Esophagus squamous epithelium (tissue), 5 donors: ENCODE measurements at regions not wholly inside any gene's neighbourhood (a gene's known extent, or its start where the extent isn't known, plus 50 kb on each side); places are given as distances from the start of the nearest gene placed in this dataset.
"Not testable (repeated sequence)": the region's sequence is repeated elsewhere in the genome, so short reads cannot be mapped to it uniquely, and the experiment has no call there.

Experiments used
- DNase-seq: peaks from one replicate; lab custom pipeline; 2025; lab: John Stamatoyannopoulos, UW
- H3K27ac ChIP-seq, 4 donors: fragments of 200-600 bp; sonication (generic); one replicate each; pipeline ENCODE4 v1.5.1; 2016 to 2019; ENCODE audit warnings: mild to moderate bottlenecking in 1 of 4
- H3K27me3 ChIP-seq, 4 donors: fragments of 200-600 bp; sonication (generic); 1 replicate in 3 of 4; 2 replicates in 1 of 4; pipeline versions ENCODE4 v1.5.1 to v1.6.0; 2017 to 2021; ENCODE audit warnings: antibody characterized with exemption in 1 of 4
- H3K36me3 ChIP-seq, 3 donors: fragments of 200-600 bp; sonication (generic); one replicate each; pipeline ENCODE4 v1.5.1; 2016 to 2019
- H3K4me1 ChIP-seq, 3 donors: fragments of 200-600 bp; sonication (generic); one replicate each; pipeline ENCODE4 v1.5.1; 2017 to 2019
- H3K4me3 ChIP-seq, 4 donors: fragments of 200-600 bp; sonication (generic); 1 replicate in 3 of 4; 2 replicates in 1 of 4; pipeline ENCODE4 v1.5.1; 2016 to 2019; ENCODE audit warnings: mild to moderate bottlenecking in 2 of 4, moderate library complexity in 1 of 4
- H3K9me3 ChIP-seq, 3 donors: fragments of 200-600 bp; sonication (generic); one replicate each; pipeline ENCODE4 v1.5.1; 2016 to 2019
- CTCF ChIP-seq, 6 experiments: fragments of 450-650 bp in 4 of 6; fragments of 200-600 bp in 2 of 6; sonication (generic) in 2 of 6; IDR thresholded peaks; one replicate each; pipeline ENCODE4 v1.5.1; 2016 to 2019; ENCODE audit warnings: antibody characterized with exemption in 6 of 6, mild to moderate bottlenecking in 4 of 6, moderate library complexity in 4 of 6
- POLR2A ChIP-seq, 4 donors: fragments of 450-650 bp; IDR thresholded peaks; one replicate each; pipeline ENCODE4 v1.6.1; 2017; ENCODE audit warnings: antibody characterized with exemption in 4 of 4, mild to moderate bottlenecking in 4 of 4, moderate library complexity in 3 of 4
- WGBS, 2 donors: methylation state at CpG; one replicate each; pipeline ENCODE4 v1.1.5; 2018; 5-methylcytosine and 5-hydroxymethylcytosine counted together
- intact Hi-C: fragments of 100-400 bp; cut with DNase I; formaldehyde crosslinking; loops from one replicate; pipeline ENCODE4 v1.15.0; 2022
- donor health status: DM: yes; HTN: yes; CAD: no.

- intact Hi-C loops: no loop called here
- Histone ChIP-seq H3K27me3 (no peaks in the 10 kb centered on the region), H3K4me3 (no peak overlapping the region), H3K27ac (no peak overlapping the region), H3K36me3 (no peaks in the 10 kb centered on the region), H3K4me1 (no peaks in the 10 kb centered on the region), H3K9me3 (no peaks in the 10 kb centered on the region)
- WGBS, 2 donors: 58 to 70% methylated on average over 6 of the region's 6 CpGs
- no peak for DNase-seq
- TF ChIP-seq CTCF (IDR thresholded peaks at IDR 0.05) (no peak), POLR2A (IDR thresholded peaks at IDR 0.05) (no peak)
Measured at GRCh38 chr10:108616559-108617285, 1306.6 kb downstream of the XPNPEP1 start.

- DNase-seq: no peak
- Histone ChIP-seq H3K4me1 (no peaks in the 10 kb centered on the region), H3K4me3 (no peak overlapping the region), H3K36me3 (no peaks in the 10 kb centered on the region), H3K27me3 (no peaks in the 10 kb centered on the region), H3K9me3 (no peaks in the 10 kb centered on the region), H3K27ac (no peak overlapping the region)
- TF ChIP-seq POLR2A (IDR thresholded peaks at IDR 0.05) (no peak), CTCF (IDR thresholded peaks at IDR 0.05) (no peak)
- intact Hi-C loops: no loop called here
- 59 to 66% methylated on average over 3 of the region's 3 CpGs for WGBS, 2 donors
Measured at GRCh38 chr10:108615576-108616320, 1307.6 kb downstream of the XPNPEP1 start.

- no peak overlapping the region for H3K4me3 ChIP-seq
- TF ChIP-seq CTCF (IDR thresholded peaks at IDR 0.05): no peak
- no peak for TF ChIP-seq POLR2A (IDR thresholded peaks at IDR 0.05)
- no peak for DNase-seq
- H3K4me1 ChIP-seq: no peaks in the 10 kb centered on the region
- H3K36me3 ChIP-seq: no peaks in the 10 kb centered on the region
- intact Hi-C loops: no loop called here
- no peak overlapping the region for H3K27ac ChIP-seq
- 42 to 47% methylated on average over 3 of the region's 3 CpGs for WGBS, 2 donors
- H3K9me3 ChIP-seq: no peaks in the 10 kb centered on the region
- no peaks in the 10 kb centered on the region for H3K27me3 ChIP-seq
Measured at GRCh38 chr10:108612485-108612884, 1310.8 kb downstream of the XPNPEP1 start.

- Histone ChIP-seq H3K27ac (no peak overlapping the region), H3K36me3 (no peaks in the 10 kb centered on the region), H3K4me3 (no peak overlapping the region), H3K27me3 (no peaks in the 10 kb centered on the region), H3K9me3 (no peaks in the 10 kb centered on the region), H3K4me1 (no peaks in the 10 kb centered on the region)
- WGBS, 2 donors: 9 to 32% methylated on average over 1 of the region's 1 CpG
- DNase-seq: no peak
- intact Hi-C loops: no loop called here
- no peak for TF ChIP-seq POLR2A (IDR thresholded peaks at IDR 0.05)
- no peak for TF ChIP-seq CTCF (IDR thresholded peaks at IDR 0.05)
Measured at GRCh38 chr10:108608860-108609259, 1314.5 kb downstream of the XPNPEP1 start.

- H3K36me3 ChIP-seq: no peaks in the 10 kb centered on the region
- H3K4me3 ChIP-seq: no peak overlapping the region
- intact Hi-C loops: no loop called here
- TF ChIP-seq CTCF (IDR thresholded peaks at IDR 0.05): no peak
- no peak for TF ChIP-seq POLR2A (IDR thresholded peaks at IDR 0.05)
- H3K4me1 ChIP-seq: no peaks in the 10 kb centered on the region
- no peaks in the 10 kb centered on the region for H3K27me3 ChIP-seq
- H3K27ac ChIP-seq: no peak overlapping the region
- WGBS, 2 donors: 56 to 59% methylated on average over 2 of the region's 2 CpGs
- no peaks in the 10 kb centered on the region for H3K9me3 ChIP-seq
- DNase-seq: no peak
Measured at GRCh38 chr10:108601851-108602250, 1321.5 kb downstream of the XPNPEP1 start.

- H3K9me3 ChIP-seq, intact Hi-C loops, H3K36me3 ChIP-seq, H3K27ac ChIP-seq, H3K27me3 ChIP-seq, H3K4me3 ChIP-seq, H3K4me1 ChIP-seq, DNase-seq: not testable (repeated sequence)
- WGBS, 2 donors: 67 to 68% methylated on average over 4 of the region's 4 CpGs
Measured at GRCh38 chr10:108600511-108600910, 1322.8 kb downstream of the XPNPEP1 start.

- H3K9me3 ChIP-seq, H3K4me1 ChIP-seq, H3K4me3 ChIP-seq, H3K27me3 ChIP-seq, DNase-seq, intact Hi-C loops, H3K36me3 ChIP-seq, H3K27ac ChIP-seq: not testable (repeated sequence)
- 53 to 64% methylated on average over 11 of the region's 11 CpGs for WGBS, 2 donors
Measured at GRCh38 chr10:108599317-108599716, 1324.0 kb downstream of the XPNPEP1 start.
